NCI-H187 treated with DMSO at 0.1 percent for 48 hours (cell line): ENCODE measurements at regions not wholly inside any gene's neighbourhood (a gene's known extent, or its start where the extent isn't known, plus 50 kb on each side); places are given as distances from the start of the nearest gene placed in this dataset.
"Not testable (repeated sequence)": the region's sequence is repeated elsewhere in the genome, so short reads cannot be mapped to it uniquely, and the experiment has no call there.

Experiments used
- DNase-seq: peaks from one replicate; lab custom pipeline; 2025; lab: John Stamatoyannopoulos, UW

GRCh38 chr5:86427158-86427557, 190.6 kb upstream of the COX7C start:
- DNase-seq, result no peak

GRCh38 chr5:86439593-86440110, 178.1 kb upstream of the COX7C start:
- no peak for DNase-seq

DNA sequence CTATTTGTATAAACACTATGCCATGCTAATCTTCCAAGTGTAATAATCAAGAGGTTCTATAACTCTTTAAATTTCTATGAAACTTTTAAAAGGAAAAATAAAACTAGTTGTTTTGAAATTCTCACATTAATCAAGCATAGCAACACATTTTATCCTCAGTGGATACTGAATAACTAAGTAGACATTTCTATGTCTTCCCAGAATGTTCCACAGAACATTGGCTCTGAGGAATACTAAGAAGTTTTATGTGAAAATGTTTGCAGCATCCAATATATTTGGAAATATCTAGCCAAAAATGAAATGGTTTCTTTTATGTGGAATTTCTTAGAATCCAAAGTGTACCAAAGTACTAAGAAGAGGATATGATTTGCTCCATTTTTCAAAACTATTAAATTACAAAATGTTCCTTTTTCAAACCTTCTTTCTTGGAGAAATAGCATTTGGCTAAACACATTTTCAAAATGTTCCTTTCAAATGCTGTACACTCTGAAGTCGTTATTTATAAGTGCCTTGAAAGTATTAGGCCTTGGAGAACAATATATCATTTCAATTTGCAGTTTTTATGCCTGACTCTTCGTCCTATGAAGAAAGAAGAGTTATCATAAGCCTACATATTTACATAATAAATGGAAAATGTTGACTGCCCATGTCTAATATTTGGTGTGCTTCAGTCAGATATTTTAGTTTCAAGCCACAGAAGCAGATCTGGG, 175.6 kb upstream of the COX7C start:
- no peak for DNase-seq

DNA sequence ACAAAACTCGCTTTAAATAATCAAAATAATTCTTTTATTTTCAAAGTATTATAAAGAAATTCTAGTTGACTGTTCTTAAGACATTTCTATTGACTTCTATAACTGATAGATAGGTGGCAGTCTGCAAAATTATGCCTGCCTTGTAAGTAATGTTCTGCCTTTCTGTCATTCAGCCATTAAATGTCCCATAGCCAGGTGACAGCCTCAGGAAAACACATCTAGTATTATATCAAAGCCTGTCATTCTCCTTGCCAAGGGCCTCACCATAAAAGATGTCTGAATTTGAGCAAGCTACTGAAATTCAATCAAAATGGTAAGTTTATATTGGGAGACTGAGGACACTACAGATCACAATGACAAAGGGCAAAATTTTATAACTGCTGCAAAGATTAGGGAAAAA, 170.4 kb upstream of the COX7C start:
- no peak for DNase-seq

DNA sequence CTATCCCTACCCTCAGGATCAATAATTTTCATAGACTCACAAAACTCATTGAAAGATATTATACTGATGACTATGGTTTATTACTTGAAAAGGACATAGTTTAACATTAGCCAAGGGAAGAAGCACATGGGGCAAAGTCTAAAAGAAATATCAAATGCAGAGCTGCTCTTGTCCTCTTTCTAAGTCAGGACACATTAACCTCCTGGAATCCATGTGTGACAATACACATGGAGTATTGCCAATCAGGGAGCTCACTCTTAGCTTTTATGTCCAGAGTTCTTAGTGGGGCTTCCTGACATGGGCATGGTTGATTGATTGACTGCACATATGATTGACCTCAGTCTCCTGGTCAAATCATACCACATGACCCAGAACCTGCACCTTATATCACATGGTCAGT, 165.5 kb upstream of the COX7C start:
- DNase-seq, result no peak

DNA sequence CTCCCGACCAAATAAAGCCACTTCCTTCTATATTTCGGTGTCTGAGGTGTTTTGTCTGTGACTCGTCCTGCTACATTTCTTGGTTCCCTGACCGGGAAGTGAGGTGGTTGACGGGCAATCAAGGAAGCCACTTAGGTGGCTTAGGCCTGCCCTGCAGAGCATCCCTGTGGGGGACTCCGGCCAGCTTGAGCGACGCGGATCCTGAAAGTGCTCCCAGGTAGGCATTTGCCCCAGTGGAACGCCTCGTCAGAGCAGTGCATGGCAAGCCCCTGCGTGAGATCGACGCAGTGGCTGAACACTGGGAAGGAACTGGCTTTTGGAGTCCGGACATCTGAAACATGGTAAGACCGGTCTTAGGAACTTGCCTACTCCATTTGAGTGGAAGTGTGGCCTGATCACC, 157.2 kb upstream of the COX7C start:
- DNase-seq, result no peak

- DNase-seq, result no peak
Observed at GRCh38 chr5:86461169-86461956, 156.4 kb upstream of the COX7C start.

- no peak for DNase-seq
Observed at GRCh38 chr5:86463339-86463738, 154.4 kb upstream of the COX7C start.

- DNase-seq, result no peak
Observed at GRCh38 chr5:86465052-86465838, 152.5 kb upstream of the COX7C start.

DNA sequence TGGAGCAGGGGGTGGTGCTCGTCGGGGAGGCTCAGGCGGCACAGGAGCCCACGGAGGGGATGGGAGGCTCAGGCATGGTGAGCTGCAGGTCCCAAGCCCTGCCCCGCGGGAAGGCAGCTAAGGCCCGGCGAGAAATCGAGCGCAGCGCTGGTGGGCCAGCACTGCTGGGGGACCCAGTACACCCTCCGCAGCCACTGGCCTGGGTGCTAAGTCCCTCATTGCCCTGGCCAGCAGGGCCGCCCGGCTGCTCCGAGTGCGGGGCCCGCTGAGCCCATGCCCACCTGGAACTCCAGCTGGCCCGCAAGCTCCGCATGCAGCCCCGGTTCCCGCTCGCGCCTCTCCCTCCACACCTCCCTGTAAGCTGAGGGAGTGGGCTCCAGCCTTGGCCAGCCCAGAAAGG, 151.0 kb upstream of the COX7C start:
- DNase-seq, result not testable (repeated sequence)

DNA sequence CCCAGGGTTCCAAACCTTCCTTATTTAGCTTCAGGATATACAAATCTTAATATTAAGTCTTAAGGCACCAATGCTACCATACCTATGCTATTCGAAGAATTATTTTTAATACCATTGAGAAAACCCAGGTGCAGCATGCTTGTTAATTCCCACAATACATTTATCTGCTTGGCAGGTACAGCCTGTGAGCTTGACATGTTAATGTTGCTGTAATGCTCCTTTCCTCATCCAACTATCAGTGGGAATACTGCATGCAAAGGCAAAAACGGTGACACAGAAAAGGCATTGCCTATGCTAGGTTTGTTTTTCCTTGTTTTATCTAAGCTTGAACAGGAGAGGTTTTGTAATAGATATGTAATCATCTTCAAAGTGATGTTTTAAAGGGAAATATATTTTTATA, 135.7 kb upstream of the COX7C start:
- no peak for DNase-seq

GRCh38 chr5:86493777-86494176, 124.0 kb upstream of the COX7C start:
- DNase-seq, result no peak

- no peak for DNase-seq
Observed at GRCh38 chr5:86500947-86501346, 116.8 kb upstream of the COX7C start.

DNA sequence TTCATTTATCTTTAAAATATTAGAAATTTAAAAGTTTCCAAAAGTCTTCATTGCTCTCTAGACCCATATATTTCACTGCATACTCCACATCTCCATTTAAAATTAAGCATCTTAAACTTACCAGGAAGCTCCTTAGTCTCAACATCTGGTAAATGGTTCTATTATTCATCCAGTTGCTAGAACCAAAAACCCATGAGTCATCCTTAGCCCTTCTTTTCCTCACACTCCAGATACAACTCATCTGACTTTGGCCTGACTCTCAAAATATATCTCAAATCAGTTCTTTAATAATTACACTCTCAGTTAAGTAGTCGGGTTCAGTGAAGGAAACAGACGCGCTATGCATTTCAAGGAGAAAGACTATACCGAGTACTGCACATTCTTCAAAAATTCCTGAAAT, 110.2 kb upstream of the COX7C start:
- no peak for DNase-seq

DNA sequence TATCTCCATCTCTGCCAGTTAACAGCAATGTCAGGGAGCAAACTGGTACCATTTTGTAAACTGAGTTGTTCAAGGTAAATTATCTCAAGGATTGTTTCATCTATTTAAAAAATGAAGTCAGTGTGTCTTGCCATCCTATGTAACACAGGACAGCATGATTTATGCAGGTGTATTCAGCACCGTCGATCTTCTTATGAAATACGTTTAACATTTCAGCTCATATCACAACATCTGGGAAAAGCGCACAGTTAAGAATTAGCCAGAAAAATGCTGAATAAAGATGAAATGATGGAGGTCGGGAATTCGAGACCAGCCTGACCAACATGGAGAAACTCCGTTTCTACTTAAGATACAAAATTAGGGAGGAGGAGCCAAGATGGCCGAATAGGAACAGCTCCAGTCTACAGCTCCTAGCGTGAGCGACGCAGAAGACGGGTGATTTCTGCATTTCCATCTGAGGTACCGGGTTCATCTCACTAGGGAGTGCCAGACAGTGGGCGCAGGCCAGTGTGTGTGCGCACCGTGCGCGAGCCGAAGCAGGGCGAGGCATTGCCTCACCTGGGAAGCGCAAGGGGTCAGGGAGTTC, 107.3 kb upstream of the COX7C start:
- DNase-seq, result peak; percentile 2

DNA sequence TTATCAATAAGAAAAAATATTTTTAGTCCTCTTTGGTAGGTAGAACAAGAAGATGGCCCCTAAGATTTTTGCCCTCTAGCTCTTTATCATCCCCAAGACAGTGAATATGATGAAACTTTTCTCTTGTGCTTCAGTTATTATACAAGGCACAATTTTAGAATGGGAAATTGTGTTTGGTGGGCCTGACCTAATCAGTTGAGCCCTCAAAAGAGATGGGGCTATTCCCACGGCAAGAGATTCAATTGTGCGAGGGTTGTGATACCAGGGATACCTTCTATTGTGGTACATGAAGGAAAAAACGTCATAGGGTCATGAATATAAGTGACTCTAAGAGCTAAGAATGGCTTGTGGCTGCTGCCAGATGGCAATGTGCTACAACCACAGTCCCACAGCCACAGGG, 94.0 kb upstream of the COX7C start:
- no peak for DNase-seq

GRCh38 chr5:86525622-86526021, 92.1 kb upstream of the COX7C start:
- DNase-seq, result no peak

DNA sequence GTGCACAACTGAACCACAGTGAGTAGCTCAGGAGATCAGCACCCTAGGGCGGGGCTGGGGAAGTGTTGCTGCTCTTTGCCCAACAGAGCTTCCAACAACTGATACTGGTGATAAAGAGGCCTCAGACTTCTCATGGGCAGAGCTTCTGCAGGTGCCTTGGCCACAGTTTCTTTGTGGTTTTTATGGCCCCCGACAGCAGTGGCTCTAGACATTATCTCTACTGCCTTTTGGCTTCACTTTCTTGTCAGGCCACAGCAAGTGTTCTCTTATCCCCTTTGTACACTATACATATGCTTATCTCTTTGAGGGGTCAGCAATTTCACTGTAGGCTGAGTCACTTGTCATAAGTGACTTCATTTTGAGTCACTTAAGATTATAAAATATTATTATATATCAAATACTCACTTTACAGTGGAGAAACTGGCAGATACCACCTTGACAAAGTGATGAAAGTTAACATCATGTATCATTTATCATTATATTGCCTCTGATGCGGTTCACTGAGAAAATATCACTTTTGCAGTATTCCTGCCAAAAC, 90.9 kb upstream of the COX7C start:
- DNase-seq, result no peak

- no peak for DNase-seq
Observed at GRCh38 chr5:86532429-86532828, 85.3 kb upstream of the COX7C start.

- no peak for DNase-seq
Observed at GRCh38 chr5:86536396-86536795, 81.3 kb upstream of the COX7C start.

DNA sequence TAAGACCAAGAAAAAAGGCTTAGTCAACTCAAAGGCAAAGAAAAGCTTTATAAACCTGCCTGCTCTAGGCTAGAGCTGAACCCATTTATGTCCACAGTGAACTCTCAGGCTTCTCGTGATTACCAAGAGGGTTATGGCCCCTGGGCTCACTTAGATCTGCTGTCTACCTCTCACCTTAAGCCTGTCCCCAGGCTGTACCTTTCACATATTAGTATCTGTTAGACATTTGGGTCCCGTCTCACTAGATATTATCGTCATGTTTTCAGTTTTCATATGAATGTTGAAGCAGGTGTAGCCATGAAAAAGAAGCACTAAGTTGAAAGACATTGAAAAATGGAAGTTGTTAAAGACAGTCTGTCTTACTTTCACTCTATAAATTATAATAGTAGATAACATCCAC, 75.2 kb upstream of the COX7C start:
- no peak for DNase-seq

DNA sequence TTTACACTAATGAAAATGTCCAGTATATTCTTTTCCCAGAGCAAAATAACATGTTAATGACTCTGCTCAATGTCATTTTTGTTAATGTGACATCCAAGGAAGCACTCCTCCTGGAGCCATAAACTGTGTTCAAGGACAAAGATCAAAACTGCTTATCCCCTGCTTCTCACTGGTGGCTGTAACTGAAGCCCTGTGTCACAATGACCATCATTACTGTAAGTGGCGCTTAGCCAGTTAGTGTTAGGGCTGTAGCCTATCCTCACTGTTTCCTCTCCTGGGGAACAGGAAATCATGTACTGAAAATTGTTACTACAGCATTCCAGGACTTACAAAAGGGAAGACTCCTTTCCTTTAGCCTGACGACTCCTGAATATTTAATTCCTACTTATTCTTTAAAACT, 71.7 kb upstream of the COX7C start:
- no peak for DNase-seq
